Superior temporal gyrus (tissue), 1 donor: ENCODE measurements at regions not wholly inside any gene's neighbourhood (a gene's known extent, or its start where the extent isn't known, plus 50 kb on each side); places are given as distances from the start of the nearest gene placed in this dataset.
"Not testable (repeated sequence)": the region's sequence is repeated elsewhere in the genome, so short reads cannot be mapped to it uniquely, and the experiment has no call there.

Source experiments
- DNase-seq: peaks from one replicate; pipeline ENCODE4 v3.0.0-alpha.2; 2016; ENCODE audit errors: extremely low spot score

GRCh38 chrX:39039890-39040289, 238.6 kb downstream of the MID1IP1 start:
- DNase-seq = no peak

GRCh38 chrX:39043838-39044550, 242.7 kb downstream of the MID1IP1 start:
- DNase-seq = no peak

- DNase-seq = no peak
Measured at GRCh38 chrX:39047174-39047573, 245.9 kb downstream of the MID1IP1 start.

- no peak for DNase-seq
Measured at GRCh38 chrX:39049975-39050374, 248.7 kb downstream of the MID1IP1 start.

GRCh38 chrX:39050427-39050826, 249.2 kb downstream of the MID1IP1 start:
- DNase-seq = no peak

- DNase-seq = no peak
Measured at GRCh38 chrX:39052751-39053150, 251.5 kb downstream of the MID1IP1 start.

- no peak for DNase-seq
Measured at GRCh38 chrX:39058724-39059123, 257.5 kb downstream of the MID1IP1 start.

- DNase-seq = no peak
Measured at GRCh38 chrX:39059866-39060265, 258.6 kb downstream of the MID1IP1 start.

- DNase-seq = no peak
Measured at GRCh38 chrX:39063037-39063436, 261.8 kb downstream of the MID1IP1 start.

- DNase-seq = no peak
Measured at GRCh38 chrX:39063702-39064101, 262.4 kb downstream of the MID1IP1 start.

GRCh38 chrX:39065051-39065871, 264.0 kb downstream of the MID1IP1 start:
- peak; percentile 25 for DNase-seq

- DNase-seq = no peak
Measured at GRCh38 chrX:39067866-39068265, 266.6 kb downstream of the MID1IP1 start.

- DNase-seq = not testable (repeated sequence)
Measured at GRCh38 chrX:39068634-39069033, 267.4 kb downstream of the MID1IP1 start.

- no peak for DNase-seq
Measured at GRCh38 chrX:39070009-39070408, 268.8 kb downstream of the MID1IP1 start.

GRCh38 chrX:39073131-39073530, 271.9 kb downstream of the MID1IP1 start:
- DNase-seq = no peak

GRCh38 chrX:39096599-39096998, 295.3 kb downstream of the MID1IP1 start:
- DNase-seq = peak; percentile 6

GRCh38 chrX:39104745-39105144, 303.5 kb downstream of the MID1IP1 start:
- DNase-seq = no peak

- DNase-seq = no peak
Measured at GRCh38 chrX:39112143-39112542, 310.9 kb downstream of the MID1IP1 start.

GRCh38 chrX:39115166-39115565, 313.9 kb downstream of the MID1IP1 start:
- DNase-seq = no peak

GRCh38 chrX:39117101-39117500, 315.8 kb downstream of the MID1IP1 start:
- no peak for DNase-seq

- DNase-seq = no peak
Measured at GRCh38 chrX:39121903-39122302, 320.6 kb downstream of the MID1IP1 start.

GRCh38 chrX:39125834-39126233, 324.6 kb downstream of the MID1IP1 start:
- no peak for DNase-seq

- peak; percentile 17 for DNase-seq
Measured at GRCh38 chrX:39133971-39134370, 332.7 kb downstream of the MID1IP1 start.
